Activated CD8-positive, alpha-beta T cell treated with anti-CD3 and anti-CD28 coated beads, Interleukin-2, amount 10 ng/mL, durations not matched to agents 7 days and 5 days (primary cell): ENCODE measurements at regions not wholly inside any gene's neighbourhood (a gene's known extent, or its start where the extent isn't known, plus 50 kb on each side); places are given as distances from the start of the nearest gene placed in this dataset.
"Not testable (repeated sequence)": the region's sequence is repeated elsewhere in the genome, so short reads cannot be mapped to it uniquely, and the experiment has no call there.

ENCODE experiments used
- ATAC-seq: fragments of 150-1000 bp; cut with Tn5 transposase; one replicate; pipeline ENCODE4 v1.10.0; 2021; ENCODE audit warnings: moderate library complexity
- CTCF ChIA-PET: fragments of 350-600 bp; sonication (Branson Sonifier 250); formaldehyde crosslinking; loops from one replicate; lab custom pipeline; 2021; ENCODE audit warnings: antibody characterized with exemption; lab: Charles Lee
- POLR2A ChIA-PET: fragments of 350-600 bp; sonication (Branson Sonifier 250); formaldehyde crosslinking; loops from one replicate; lab custom pipeline; 2021; ENCODE audit warnings: antibody characterized with exemption; lab: Charles Lee
- DNase-seq: peaks from one replicate; pipeline ENCODE4 v3.0.0-alpha.2; 2020
- H3K27ac Mint-ChIP-seq: one replicate; pipeline ENCODE4 v1.8.0; 2021; ENCODE audit warnings: mild to moderate bottlenecking, mixed read lengths
- H3K27me3 Mint-ChIP-seq: one replicate; pipeline ENCODE4 v1.8.0; 2021; ENCODE audit warnings: low read depth, mixed read lengths
- H3K36me3 Mint-ChIP-seq: one replicate; pipeline ENCODE4 v1.8.0; 2021; ENCODE audit warnings: low read depth, mixed read lengths
- H3K4me1 Mint-ChIP-seq: one replicate; pipeline ENCODE4 v1.8.0; 2021; ENCODE audit warnings: low read depth, mixed read lengths
- H3K4me3 Mint-ChIP-seq: one replicate; pipeline ENCODE4 v1.8.0; 2021; ENCODE audit warnings: mild to moderate bottlenecking, mixed read lengths
- H3K9me3 Mint-ChIP-seq: one replicate; pipeline ENCODE4 v1.8.0; 2022; ENCODE audit warnings: mixed read lengths; ENCODE audit not compliant: insufficient read depth

DNA sequence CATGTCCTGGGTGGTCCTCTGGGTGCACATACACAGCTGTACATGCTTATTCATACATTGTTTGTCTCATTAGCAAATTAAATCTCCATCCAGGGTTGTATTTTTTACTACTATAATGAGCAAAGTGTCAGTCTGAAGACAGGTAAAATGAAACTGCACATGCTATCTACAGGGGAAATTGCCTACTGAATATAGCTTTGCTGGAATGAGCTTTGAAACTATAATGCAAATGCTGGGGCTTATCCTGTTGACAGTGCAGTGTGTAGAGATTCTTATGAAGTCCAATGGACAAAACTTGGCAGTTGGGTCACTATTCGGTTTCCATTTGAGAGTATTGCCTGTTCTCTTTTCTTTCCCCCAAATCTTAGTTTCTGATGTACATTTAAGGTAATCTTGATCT lies 292.8 kb upstream of the LRP1B start:
- peaks cover 12% of the 10 kb centered on the region for H3K9me3 Mint-ChIP-seq
- H3K36me3 Mint-ChIP-seq, result no peaks in the 10 kb centered on the region
- H3K4me3 Mint-ChIP-seq, result no peak overlapping the region
- no peak for ATAC-seq
- ChIA-PET POLR2A (no interaction called here), CTCF (no interaction called here)
- H3K27me3 Mint-ChIP-seq, result no peaks in the 10 kb centered on the region
- no peaks in the 10 kb centered on the region for H3K4me1 Mint-ChIP-seq
- H3K27ac Mint-ChIP-seq, result no peak overlapping the region
- DNase-seq, result no peak

DNA sequence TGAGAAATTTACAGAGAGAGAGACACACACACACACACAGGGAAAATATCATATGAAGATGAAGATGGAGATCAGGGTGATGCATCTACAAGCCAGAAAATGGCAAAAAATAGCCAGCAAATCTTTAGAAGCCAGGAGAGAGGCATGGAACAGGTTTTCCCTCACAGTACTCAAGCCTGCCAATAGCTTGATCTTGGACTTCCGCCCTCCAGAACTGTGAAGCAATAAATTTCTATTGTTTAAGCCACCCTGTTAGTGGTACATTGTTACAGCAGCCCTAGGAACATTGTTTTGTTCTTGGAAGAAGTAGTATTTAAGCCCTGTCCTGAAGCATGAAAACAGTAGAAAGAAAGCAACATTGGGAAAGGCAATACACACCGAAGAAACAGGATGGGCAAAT lies 292.0 kb upstream of the LRP1B start:
- DNase-seq (no peak), ATAC-seq (no peak)
- ChIA-PET POLR2A (no interaction called here), CTCF (no interaction called here)
- Mint-ChIP-seq H3K4me3 (no peak overlapping the region), H3K9me3 (peaks cover 10% of the 10 kb centered on the region), H3K27me3 (no peaks in the 10 kb centered on the region), H3K4me1 (no peaks in the 10 kb centered on the region), H3K27ac (no peak overlapping the region), H3K36me3 (no peaks in the 10 kb centered on the region)

DNA sequence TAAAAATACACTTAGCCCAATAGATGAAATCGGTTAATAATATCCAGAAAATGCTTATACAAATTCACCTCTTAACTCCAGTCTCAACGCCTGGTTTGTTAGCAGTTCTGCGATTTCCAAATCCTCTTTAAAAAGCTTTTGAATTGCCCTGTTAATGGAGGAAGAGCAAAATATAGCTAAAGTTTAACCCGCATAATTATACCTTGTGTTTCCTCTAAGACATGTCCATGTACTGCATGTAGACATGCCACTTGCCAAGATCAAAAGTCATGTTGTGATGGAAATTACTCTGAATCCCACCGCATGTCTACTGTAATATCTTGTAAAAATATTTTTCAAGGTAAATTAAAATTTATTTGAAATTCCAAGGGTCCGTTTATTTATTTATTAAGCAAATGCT lies 291.2 kb upstream of the LRP1B start:
- Mint-ChIP-seq H3K27ac (no peak overlapping the region), H3K9me3 (peaks cover 10% of the 10 kb centered on the region), H3K4me1 (no peaks in the 10 kb centered on the region), H3K36me3 (no peaks in the 10 kb centered on the region), H3K4me3 (no peak overlapping the region), H3K27me3 (no peaks in the 10 kb centered on the region)
- no peak for ATAC-seq
- ChIA-PET CTCF (no interaction called here), POLR2A (no interaction called here)
- DNase-seq, result no peak

DNA sequence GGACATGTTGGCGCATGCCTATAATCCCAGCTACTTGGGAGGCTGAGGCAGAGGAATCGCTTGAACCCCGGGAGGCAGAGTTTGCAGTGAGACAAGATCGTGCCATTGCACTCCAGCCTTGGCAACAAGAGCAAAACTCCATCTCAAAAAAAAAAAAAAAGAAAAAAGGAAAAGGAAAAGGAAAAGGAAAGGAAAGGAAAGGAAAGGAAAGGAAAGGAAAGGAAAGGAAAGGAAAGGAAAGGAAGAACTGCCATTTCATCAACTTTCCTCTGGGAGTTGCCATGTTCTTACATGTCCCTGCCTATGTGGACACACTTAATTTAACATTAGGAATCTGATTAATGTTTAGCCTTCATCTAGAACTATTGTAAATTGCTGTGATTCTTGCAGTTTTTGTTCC lies 287.9 kb upstream of the LRP1B start:
- CTCF ChIA-PET, ATAC-seq, H3K27me3 Mint-ChIP-seq, H3K4me3 Mint-ChIP-seq, H3K4me1 Mint-ChIP-seq, H3K36me3 Mint-ChIP-seq, POLR2A ChIA-PET, H3K9me3 Mint-ChIP-seq, DNase-seq, H3K27ac Mint-ChIP-seq: not testable (repeated sequence)

DNA sequence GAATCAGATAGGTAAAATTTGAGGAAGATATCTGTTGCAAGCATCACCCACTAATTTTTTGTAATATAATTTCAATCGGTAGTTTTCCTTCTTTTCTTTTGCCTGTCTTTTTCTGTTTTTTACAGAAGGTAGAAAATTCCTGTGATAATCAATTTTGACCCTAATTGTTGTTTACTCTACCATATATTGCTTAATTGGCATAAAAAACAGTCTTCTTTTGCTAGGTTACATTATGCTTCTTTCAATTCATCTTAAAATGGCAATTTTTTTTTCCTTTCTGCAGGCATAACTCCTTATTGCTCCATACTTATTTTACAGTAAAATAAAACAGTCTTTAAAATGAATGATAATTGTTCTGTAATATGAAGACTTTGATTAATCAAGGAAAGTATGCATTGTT lies 286.2 kb upstream of the LRP1B start:
- POLR2A ChIA-PET, result no interaction called here
- peaks cover 10% of the 10 kb centered on the region for H3K9me3 Mint-ChIP-seq
- ATAC-seq, result no peak
- H3K27me3 Mint-ChIP-seq, result no peaks in the 10 kb centered on the region
- H3K36me3 Mint-ChIP-seq, result no peaks in the 10 kb centered on the region
- H3K4me3 Mint-ChIP-seq, result no peak overlapping the region
- H3K27ac Mint-ChIP-seq, result no peak overlapping the region
- H3K4me1 Mint-ChIP-seq, result no peaks in the 10 kb centered on the region
- no peak for DNase-seq
- CTCF ChIA-PET, result no interaction called here

DNA sequence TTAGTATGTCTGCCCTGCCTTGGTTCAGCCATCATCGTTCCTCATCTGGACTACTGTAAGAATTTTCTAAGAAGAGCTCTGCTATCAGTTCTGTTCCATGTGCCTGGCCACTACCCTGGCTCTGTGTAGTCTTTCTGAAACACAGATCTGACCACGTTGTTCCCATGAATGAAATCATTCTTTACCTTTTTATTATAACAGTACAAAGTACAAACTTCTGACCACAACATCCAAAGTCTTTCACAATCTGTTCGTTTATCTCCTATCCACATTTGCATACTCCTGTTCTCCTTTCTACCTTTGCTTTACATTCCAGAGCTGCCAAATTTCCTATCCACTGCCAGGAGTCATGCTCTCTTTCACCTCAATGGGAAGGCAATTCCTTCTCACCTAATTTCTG lies 284.6 kb upstream of the LRP1B start:
- ATAC-seq, result no peak

DNA sequence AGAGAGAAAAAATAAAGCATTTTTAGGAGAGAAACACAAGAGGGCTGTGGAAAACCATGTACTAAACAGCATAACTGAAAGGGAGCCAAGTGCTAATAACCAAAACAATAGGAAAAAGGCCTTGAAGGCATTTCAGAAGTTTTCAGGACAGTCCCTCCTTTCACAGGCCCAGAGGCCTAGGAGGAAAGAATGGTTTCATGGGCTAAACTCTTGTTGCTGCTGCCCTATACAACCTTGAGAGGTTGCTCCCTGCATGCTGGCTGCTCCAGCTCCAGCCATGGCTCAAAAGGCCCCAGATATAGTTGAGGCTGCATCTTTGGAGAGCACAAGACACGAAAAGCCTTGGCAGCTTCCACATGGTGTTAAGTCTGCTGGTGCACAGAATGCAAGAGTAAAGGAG lies 267.4 kb upstream of the LRP1B start:
- peaks cover 8% of the 10 kb centered on the region for H3K9me3 Mint-ChIP-seq
- no peak overlapping the region for H3K27ac Mint-ChIP-seq
- ATAC-seq, result no peak
- H3K4me1 Mint-ChIP-seq, result no peaks in the 10 kb centered on the region
- H3K4me3 Mint-ChIP-seq, result no peak overlapping the region
- H3K27me3 Mint-ChIP-seq, result no peaks in the 10 kb centered on the region
- H3K36me3 Mint-ChIP-seq, result no peaks in the 10 kb centered on the region
- ChIA-PET POLR2A (no interaction called here), CTCF (no interaction called here)
- no peak for DNase-seq

More for the DNA sequence above, 284.6 kb upstream of the LRP1B start:
- H3K36me3 Mint-ChIP-seq, result no peaks in the 10 kb centered on the region
- no peak overlapping the region for H3K27ac Mint-ChIP-seq
- no peaks in the 10 kb centered on the region for H3K4me1 Mint-ChIP-seq
- POLR2A ChIA-PET, result no interaction called here
- H3K4me3 Mint-ChIP-seq, result no peak overlapping the region
- CTCF ChIA-PET, result no interaction called here
- H3K9me3 Mint-ChIP-seq, result peaks cover 6% of the 10 kb centered on the region
- no peaks in the 10 kb centered on the region for H3K27me3 Mint-ChIP-seq
- DNase-seq, result no peak

DNA sequence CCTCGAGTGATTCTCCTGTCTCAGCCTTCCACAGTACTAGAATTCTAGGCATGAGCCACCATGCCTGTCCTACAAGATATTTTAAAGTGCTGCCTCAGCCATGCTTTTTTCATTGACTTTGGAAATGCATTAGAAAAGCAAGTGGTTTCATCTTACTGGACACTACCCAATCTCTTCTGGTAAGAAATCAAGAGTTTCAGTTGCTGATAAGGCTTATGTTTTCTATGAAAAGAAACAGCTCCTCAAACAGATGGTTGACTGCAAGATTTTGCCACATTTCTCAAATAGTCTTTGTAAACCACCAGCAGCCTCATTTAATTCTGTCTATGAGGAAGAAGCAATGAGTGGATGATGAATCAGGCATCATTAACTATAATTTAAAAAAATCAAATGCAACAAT lies 264.5 kb upstream of the LRP1B start:
- ChIA-PET CTCF (no interaction called here), POLR2A (no interaction called here)
- H3K36me3 Mint-ChIP-seq, result no peaks in the 10 kb centered on the region
- H3K9me3 Mint-ChIP-seq, result peaks cover 8% of the 10 kb centered on the region
- no peak overlapping the region for H3K4me3 Mint-ChIP-seq
- no peak for DNase-seq
- H3K27ac Mint-ChIP-seq, result no peak overlapping the region
- H3K27me3 Mint-ChIP-seq, result no peaks in the 10 kb centered on the region
- H3K4me1 Mint-ChIP-seq, result no peaks in the 10 kb centered on the region
- no peak for ATAC-seq

DNA sequence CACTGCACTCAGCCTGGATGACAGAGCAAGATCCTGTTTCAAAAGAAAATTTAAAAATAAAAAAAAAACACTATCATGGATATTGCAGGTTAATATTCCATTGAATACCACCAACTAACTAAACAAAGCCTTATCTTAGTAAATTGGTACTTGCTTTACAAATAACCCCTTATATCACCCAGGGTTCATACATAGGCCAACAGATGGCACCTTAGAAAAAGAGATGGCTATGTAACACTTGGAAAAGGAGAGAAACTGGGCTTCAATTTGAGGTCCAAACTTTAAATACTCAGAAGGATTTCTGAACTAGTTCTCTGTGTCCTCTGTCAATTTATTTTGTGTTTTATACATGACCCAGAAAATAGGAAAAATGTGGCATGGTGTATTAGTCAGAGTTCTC lies 249.6 kb upstream of the LRP1B start:
- Mint-ChIP-seq H3K4me3 (no peak overlapping the region), H3K4me1 (no peaks in the 10 kb centered on the region), H3K9me3 (no peaks in the 10 kb centered on the region), H3K27me3 (no peaks in the 10 kb centered on the region), H3K27ac (no peak overlapping the region), H3K36me3 (no peaks in the 10 kb centered on the region)
- ChIA-PET CTCF (no interaction called here), POLR2A (no interaction called here)
- DNase-seq (no peak), ATAC-seq (no peak)

DNA sequence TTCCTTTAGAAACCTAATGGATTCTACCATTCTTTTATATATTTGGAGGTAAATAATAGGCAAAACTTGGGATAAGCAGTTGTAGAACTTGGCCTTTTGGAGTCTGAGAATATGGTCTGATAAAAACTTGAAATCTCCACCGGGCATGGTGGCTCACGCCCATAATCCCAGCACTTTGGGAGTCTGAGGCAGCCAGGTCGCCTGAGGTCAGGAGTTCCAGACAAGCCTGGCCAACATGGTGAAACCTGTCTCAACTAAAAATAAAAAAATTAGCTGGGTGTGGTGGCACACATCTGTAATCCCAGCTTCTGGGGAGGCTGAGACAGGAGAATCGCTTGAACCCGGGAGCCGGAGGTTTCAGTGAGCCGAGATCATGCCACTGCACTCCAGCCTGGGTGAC lies 231.3 kb upstream of the LRP1B start:
- CTCF ChIA-PET, DNase-seq, H3K4me3 Mint-ChIP-seq, H3K27me3 Mint-ChIP-seq, POLR2A ChIA-PET, H3K27ac Mint-ChIP-seq, H3K4me1 Mint-ChIP-seq, ATAC-seq, H3K36me3 Mint-ChIP-seq, H3K9me3 Mint-ChIP-seq: not testable (repeated sequence)

DNA sequence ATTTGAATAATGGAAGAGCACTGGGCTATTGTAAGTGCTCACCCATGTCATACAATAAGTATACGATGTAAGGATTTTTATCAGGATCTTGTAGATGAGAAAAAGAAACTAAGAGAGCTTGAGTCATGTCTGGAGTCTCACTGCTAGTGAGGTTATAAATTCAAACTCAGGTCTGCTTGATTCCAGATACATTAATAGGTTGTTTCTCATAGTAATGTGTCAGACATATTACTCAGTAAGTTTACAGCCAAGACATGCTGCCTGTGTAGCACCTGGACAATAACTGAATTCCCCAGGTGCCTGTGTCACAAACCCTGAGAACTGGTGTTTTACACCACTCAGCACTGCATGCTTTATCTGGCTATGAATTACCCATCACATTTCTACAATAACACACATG lies 216.9 kb upstream of the LRP1B start:
- Mint-ChIP-seq H3K4me3 (no peak overlapping the region), H3K27me3 (no peaks in the 10 kb centered on the region), H3K36me3 (no peaks in the 10 kb centered on the region), H3K27ac (no peak overlapping the region), H3K4me1 (no peaks in the 10 kb centered on the region), H3K9me3 (peaks cover 7% of the 10 kb centered on the region)
- DNase-seq, result no peak
- ChIA-PET CTCF (no interaction called here), POLR2A (no interaction called here)
- no peak for ATAC-seq

DNA sequence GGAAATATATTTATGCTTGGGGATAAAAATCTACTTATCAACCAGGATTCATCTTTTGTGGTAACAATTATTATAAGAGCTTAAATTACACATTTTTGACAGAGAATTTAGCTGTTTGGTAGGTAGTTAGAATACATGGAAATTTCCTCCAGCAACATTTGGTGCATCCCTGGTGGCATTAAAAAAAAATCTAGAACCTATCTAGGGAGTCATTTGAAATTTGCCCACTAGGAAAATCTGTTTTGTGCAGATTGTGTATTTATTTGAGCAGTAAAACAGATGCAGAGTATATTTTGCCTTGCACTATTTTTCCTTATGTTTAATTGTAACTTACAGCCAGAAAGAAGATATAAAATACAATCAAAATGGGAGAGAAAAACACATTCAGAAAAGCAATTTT lies 208.4 kb upstream of the LRP1B start:
- ATAC-seq (no peak), DNase-seq (no peak)
- ChIA-PET CTCF (interaction anchor here (1.2 kb wide), 1 partner anchor 11 kb away, joined by 3 read pairs; no protein-coding TSS in a partner anchor), POLR2A (interaction anchor here (0.6 kb wide), 1 partner anchor 418 kb away, joined by 3 read pairs; no protein-coding TSS in a partner anchor)
- Mint-ChIP-seq H3K4me3 (no peak overlapping the region), H3K36me3 (no peaks in the 10 kb centered on the region), H3K27me3 (no peaks in the 10 kb centered on the region), H3K4me1 (no peaks in the 10 kb centered on the region), H3K27ac (no peak overlapping the region), H3K9me3 (no peaks in the 10 kb centered on the region)

DNA sequence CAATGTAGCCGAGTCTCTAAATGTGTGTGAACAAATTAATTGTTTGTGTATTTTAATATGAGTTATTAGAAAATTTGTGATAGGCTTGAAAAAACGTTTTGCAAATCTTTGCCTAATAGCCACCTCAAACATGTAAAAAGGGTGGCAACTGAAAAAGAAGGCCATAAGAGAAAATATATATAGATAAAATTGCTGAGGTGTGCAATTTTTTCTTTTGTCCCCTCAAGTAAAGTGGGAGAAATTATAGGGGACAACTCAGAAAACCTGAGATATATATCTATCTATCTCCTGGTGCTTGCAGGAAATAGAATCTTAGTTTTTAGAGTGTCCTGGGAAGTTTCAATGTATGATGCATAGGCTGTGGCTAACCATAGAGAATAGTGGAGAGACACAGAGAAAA lies 201.4 kb upstream of the LRP1B start:
- no peaks in the 10 kb centered on the region for H3K36me3 Mint-ChIP-seq
- no peaks in the 10 kb centered on the region for H3K9me3 Mint-ChIP-seq
- CTCF ChIA-PET, result no interaction called here
- H3K4me3 Mint-ChIP-seq, result no peak overlapping the region
- H3K27me3 Mint-ChIP-seq, result no peaks in the 10 kb centered on the region
- no peaks in the 10 kb centered on the region for H3K4me1 Mint-ChIP-seq
- no peak for ATAC-seq
- POLR2A ChIA-PET, result no interaction called here
- no peak for DNase-seq
- no peak overlapping the region for H3K27ac Mint-ChIP-seq
